HG03342 (cell line): ENCODE measurements at regions not wholly inside any gene's neighbourhood (a gene's known extent, or its start where the extent isn't known, plus 50 kb on each side); places are given as distances from the start of the nearest gene placed in this dataset.

ENCODE experiments used
- ATAC-seq: cut with Tn5 transposase; IDR thresholded peaks from one replicate; pipeline ENCODE4 v1.9.1; 2021; ENCODE audit warnings: mild to moderate bottlenecking, moderate library complexity; ENCODE audit not compliant: unreplicated experiment

- no peak for ATAC-seq
Observed at GRCh38 chr1:87863317-87863716, 534.6 kb downstream of the LMO4 start.

DNA sequence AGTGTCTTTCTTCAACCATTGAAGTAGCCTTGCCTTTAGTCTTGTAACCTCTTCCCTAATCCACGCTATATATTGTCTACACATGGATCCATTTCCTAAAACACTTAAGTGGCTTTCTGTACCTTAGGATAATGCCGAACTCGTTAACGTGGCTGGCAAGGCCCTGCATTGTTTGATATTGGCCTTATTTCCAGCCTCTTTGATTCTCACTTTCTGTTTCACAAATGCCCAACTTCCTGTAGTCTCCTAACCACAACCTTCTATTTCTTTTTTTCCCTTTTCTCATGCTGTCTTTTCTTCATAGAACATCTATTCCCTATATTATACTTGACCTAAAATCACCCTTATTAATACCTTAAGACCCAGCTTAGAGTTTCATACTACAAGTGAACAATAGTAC lies 536.0 kb downstream of the LMO4 start:
- peak; percentile 63 for ATAC-seq

DNA sequence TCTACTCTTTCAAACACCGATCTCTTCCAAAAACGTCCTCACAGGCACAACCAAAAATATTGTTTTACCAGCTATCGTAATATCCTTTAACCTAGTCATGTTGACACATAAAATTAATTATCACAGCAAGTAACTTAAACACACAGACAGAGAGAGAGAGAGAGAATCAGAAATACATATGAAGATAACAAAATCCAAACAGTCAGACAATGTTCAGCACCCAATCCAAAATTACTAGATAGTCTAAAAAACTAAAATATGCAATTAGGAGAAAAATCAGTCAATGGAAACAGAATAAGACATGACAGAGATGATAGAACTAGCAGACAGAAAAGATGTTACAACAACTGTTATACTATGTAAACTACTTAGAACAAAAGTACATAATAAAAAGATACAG lies 537.7 kb downstream of the LMO4 start:
- ATAC-seq: no peak

GRCh38 chr1:87867626-87868025 lies 538.9 kb downstream of the LMO4 start:
- no peak for ATAC-seq

DNA sequence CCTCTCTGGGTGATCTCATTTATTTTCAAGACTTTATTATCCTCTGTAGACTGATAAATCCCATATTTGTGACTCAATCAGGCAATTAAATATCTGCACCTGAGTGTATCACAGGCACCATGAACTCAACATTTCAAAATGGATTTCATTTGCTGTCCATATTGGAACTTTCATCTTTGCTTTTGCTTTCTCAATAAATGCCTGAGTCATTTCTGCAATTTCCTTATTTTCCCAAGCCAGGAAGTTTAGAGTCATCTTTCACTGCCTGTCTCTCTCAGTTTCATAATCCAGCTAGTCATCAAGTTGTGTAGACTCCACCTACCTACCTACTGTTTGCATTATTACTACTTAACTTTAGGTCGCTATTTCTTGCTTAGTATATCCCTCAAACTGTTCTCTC lies 540.9 kb downstream of the LMO4 start:
- no peak for ATAC-seq

DNA sequence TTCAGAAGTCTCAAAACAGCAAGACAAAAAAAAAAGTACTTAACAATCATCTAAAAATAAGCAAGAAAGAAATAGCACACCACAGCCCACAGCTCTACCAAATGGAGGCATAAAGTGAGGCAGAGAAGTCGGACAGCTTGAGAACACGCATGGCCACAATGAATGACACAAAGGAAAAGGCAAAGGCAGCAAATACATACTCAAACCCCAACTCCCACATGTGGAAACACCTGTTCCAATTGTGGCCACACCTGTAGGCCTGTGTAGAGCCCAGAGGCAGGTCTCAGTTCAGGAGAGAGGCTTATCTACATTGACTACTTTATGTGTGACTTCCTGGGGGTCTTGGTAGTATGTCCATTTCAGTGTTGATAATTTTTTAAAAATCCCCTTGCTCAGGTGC lies 543.5 kb downstream of the LMO4 start:
- peak; percentile 46 for ATAC-seq

DNA sequence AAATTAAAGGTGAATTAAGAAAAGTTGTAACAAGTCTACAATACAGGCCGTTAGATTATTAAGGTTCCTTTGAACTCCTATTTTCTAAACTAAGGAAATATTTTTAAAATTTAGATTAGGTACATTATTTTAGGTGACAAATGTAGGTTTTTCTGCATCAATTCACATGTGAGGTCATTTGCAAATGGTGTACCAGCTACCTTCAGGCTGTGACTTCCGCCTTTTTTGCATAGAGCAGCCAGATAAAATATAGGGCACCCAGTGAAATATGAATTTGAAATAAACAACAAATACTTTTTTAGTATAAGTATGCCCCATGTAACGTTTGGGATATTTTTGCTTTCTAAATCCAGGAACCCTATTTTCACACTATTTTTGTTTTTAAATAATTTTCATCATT lies 544.0 kb downstream of the LMO4 start:
- no peak for ATAC-seq

DNA sequence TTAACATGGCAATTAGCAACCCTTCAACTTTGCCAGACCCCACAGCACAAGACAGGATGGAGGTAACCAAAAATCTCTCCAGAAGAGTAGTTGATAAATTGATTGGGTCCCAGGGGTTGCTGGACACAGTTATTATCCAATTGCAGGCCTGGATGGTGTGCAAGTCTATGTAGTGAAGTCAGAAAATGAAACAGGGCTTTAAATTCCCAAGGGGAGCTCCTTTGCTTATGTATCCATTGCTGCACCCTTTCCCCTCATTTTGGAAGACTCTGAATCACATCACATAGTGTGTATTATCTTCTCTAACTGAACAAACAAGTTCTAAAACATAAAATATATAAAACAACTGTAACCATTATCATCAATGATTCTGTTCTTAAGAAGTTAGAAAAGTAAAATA lies 550.2 kb downstream of the LMO4 start:
- no peak for ATAC-seq

DNA sequence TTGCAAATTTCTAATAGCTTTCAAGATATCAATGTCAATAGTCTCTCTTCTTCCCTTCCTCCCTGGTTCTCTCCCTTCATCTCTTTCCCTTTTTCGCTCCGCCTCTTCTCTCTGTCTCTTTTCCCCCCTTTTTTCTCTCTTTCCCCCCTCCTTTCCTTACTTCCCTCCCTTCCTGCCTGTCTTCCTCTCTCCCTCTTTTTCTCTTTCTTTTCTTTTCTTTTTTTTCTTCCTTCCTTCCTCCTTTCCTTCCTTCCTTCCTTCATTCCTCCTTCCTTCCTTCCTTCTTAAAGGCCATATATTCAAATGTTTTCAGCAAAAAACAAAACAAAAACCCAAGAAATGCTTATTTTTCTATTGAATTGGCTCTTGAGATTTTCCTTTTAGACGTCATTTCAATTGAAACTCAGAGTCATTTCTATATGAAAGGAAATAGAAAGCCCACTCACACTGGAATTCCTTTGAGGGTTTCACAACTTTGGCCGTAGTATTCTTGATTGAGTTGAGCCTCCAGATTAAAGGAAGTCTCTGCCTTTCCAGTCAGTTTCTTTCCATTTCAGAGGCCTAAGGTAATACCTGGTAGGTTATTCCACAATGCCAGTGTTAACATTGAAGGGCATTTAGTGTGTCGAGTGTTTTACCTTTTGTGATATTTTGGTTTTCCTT lies 551.5 kb downstream of the LMO4 start:
- ATAC-seq: no peak

DNA sequence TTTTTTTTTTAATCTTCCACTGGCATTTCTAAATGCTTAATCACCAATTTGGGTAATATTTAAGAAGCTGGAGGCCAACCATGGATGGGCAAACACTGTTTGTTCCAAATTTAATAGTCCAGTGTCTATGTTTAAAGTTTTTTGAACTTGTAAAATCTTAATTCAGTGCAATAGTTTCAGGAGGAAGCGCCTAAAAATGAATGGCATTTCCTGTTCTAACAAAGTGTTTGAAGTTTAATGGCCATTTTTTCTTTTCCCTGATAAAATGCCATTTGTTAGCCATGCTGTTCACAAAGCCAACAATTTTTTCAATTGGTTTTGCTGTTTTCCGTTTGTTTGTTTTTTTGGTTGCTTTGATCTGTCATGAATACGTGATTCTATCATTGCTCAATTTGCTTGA lies 552.1 kb downstream of the LMO4 start:
- no peak for ATAC-seq

DNA sequence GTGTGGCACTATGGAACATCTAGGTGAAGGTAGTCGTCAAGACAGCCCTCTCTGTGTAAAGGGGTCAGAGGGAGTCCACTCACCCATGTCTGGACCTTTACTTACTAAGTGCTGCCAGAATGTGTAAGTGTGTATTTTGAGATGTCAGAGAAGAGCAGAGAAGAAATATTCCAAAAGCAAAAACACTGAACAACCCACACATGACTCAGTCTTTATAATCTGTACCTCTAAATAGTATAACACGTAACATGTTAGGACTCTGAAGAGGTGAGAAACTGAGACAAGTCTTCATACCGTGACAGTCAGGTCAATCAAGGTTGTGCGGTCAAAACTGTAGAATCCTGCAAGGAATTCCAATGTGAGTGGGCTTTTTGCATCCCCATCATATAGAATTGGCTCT lies 555.2 kb downstream of the LMO4 start:
- no peak for ATAC-seq

DNA sequence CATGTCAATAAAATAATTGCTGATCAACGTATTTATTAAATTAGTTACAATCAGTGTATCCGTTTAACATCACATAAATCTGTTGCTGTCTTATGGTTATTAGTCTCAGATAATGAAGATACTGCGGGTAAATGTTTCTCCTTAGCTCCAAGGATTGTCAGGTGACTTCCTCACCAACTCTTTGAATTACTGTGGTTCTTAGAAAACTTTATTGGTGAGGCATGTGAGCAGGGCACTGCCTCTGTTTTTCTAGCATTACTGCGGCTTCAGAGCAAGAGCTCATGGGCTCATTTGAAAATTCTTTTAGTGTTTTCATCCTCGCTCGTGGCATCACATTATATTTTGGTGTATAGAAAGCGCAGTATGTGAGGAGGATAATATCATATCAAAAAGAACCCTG lies 555.9 kb downstream of the LMO4 start:
- no peak for ATAC-seq

DNA sequence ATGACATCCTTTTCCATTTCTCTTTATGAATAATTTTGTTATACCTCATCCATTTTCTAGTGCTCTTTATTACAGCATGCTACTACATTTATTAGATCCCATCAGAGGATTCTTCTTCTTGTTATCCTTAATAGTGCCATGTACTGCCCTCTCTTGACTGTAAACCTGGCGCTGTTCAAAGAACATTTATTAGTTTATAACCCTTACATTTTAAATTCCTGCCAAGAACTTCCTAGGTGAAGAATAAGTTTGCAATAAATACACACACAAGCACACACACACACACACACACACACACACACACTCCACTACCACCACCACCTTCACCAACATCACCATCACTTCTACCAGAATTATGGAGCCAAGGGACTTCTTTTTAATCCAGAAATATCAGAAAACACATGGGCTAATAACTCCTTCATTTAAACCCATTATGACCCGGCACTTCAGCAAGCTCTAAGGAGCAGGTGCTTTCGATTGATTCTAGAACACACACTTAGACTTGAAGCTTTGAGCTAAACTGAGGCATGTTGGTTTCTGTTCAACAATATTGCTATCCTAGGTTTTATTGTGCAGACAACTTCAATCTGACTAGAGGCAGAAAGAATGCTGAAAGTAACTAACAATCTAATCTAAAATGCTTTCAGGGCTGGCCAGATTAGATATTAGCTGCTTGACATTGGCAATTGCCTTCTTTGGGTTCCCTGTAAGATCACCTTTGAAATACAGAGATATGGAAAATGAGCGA lies 556.8 kb downstream of the LMO4 start:
- no peak for ATAC-seq

GRCh38 chr1:87887100-87887499 lies 558.4 kb downstream of the LMO4 start:
- ATAC-seq: no peak

GRCh38 chr1:87888446-87888845 lies 559.8 kb downstream of the LMO4 start:
- no peak for ATAC-seq

- ATAC-seq: no peak
Observed at GRCh38 chr1:87894062-87894461, 565.4 kb downstream of the LMO4 start.

DNA sequence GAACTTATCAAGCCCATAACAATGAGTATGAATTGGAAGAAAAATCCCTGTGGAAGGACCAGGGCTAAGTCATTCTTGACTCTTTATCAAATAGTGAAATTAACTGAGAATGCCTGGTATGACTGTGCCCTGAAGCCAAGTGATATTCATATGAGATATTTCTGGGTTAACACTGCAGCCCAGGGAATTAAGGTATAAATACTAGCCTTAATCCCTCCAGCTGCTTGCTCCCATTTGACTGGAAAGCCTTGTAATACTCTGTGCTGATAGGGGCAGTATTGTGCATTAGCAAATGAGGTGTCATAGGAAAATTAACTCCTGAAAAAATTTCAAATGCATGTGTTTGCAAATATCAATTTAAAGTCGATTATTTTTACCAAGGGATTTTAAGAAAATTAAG lies 568.8 kb downstream of the LMO4 start:
- no peak for ATAC-seq

DNA sequence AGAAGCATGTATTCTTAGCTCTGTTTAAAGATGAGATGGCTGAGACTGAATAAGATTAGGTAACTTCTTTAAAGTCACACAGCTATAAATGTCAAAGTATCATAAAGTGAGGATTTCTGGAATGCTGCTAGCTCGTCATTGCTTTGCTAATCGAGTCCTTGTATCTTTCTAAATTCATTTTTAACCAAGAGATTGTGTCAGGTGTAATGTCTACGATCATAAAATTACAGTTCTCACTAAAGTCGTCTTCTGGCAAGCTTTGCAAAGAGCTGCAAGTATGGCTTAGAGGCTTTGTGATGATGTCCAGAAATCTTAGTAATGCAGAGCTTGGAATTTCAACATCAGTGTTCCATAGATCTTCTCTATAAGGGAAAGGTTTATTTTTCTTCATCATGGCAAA lies 569.8 kb downstream of the LMO4 start:
- ATAC-seq: no peak

DNA sequence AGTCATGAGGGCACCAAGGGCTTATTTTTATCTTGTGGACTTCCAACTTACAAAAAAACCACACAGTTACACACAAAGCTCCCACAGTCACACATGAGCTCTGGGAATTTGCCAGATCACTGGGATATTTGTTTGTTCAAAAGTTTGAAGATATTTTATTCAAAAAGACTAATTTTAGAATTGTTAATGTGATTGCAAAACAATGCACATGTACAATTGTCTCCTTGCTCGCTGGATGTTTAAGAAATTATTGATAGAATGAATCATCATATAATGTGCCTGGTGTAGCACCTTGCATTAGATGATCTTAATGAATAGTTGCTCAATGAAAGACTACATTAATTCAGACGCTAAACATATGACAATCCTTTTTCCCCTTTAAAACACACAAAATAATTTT lies 570.3 kb downstream of the LMO4 start:
- ATAC-seq: no peak

- ATAC-seq: no peak
Observed at GRCh38 chr1:87899746-87900145, 571.1 kb downstream of the LMO4 start.

GRCh38 chr1:87902830-87903229 lies 574.1 kb downstream of the LMO4 start:
- ATAC-seq: no peak

- no peak for ATAC-seq
Observed at GRCh38 chr1:87903242-87903641, 574.6 kb downstream of the LMO4 start.

GRCh38 chr1:87904651-87905050 lies 576.0 kb downstream of the LMO4 start:
- no peak for ATAC-seq
